Gastroesophageal sphincter (tissue), 4 donors: ENCODE measurements at regions not wholly inside any gene's neighbourhood (a gene's known extent, or its start where the extent isn't known, plus 50 kb on each side); places are given as distances from the start of the nearest gene placed in this dataset.

ENCODE experiments used
- ATAC-seq: fragments of 150-250 bp; one replicate; pipeline ENCODE4 v1.9.1; 2016; ENCODE audit warnings: mild to moderate bottlenecking, moderate library complexity
- H3K27ac ChIP-seq, 4 donors: fragments of 200-600 bp; sonication (generic) in 3 of 4; 1 replicate in 3 of 4; 2 replicates in 1 of 4; pipeline ENCODE4 v1.5.1; 2016 to 2019
- H3K27me3 ChIP-seq: fragments of 200-600 bp; sonication (generic); one replicate; pipeline ENCODE4 v1.5.1; 2019
- H3K36me3 ChIP-seq, 2 donors: fragments of 200-600 bp; sonication (generic); one replicate each; pipeline ENCODE4 v1.5.1; 2019; ENCODE audit warnings: control low read depth in 1 of 2
- H3K4me1 ChIP-seq, 3 donors: fragments of 200-600 bp; sonication (generic); 1 replicate in 2 of 3; 2 replicates in 1 of 3; pipeline ENCODE4 v1.5.1; 2016 to 2019; ENCODE audit warnings: control low read depth in 2 of 3
- H3K4me3 ChIP-seq, 2 donors: fragments of 200-600 bp; sonication (generic); one replicate each; pipeline ENCODE4 v1.5.1; 2019; ENCODE audit warnings: mild to moderate bottlenecking in 1 of 2, moderate library complexity in 1 of 2
- H3K9me3 ChIP-seq, 3 donors: fragments of 200-600 bp; sonication (generic); one replicate each; pipeline ENCODE4 v1.5.1; 2017 to 2019; ENCODE audit warnings: control low read depth in 2 of 3
- CTCF ChIP-seq, 4 experiments: fragments of 200-600 bp in 2 of 4; fragments of 450-650 bp in 2 of 4; sonication (generic) in 1 of 4; IDR thresholded peaks; one replicate each; pipeline ENCODE4 v1.5.1; 2017 to 2019; ENCODE audit warnings: antibody characterized with exemption in 4 of 4, mild to moderate bottlenecking in 2 of 4, moderate library complexity in 2 of 4
- EP300 ChIP-seq: sonication (generic); formaldehyde crosslinking; IDR thresholded peaks from one replicate; pipeline ENCODE4 v1.6.1; 2017; ENCODE audit warnings: antibody characterized with exemption, mild to moderate bottlenecking
- POLR2A ChIP-seq, 2 donors: fragments of 450-650 bp; IDR thresholded peaks; one replicate each; pipeline ENCODE4 v1.6.1; 2017; ENCODE audit warnings: antibody characterized with exemption in 2 of 2, mild to moderate bottlenecking in 2 of 2, moderate library complexity in 1 of 2
- POLR2AphosphoS5 ChIP-seq: sonication (generic); formaldehyde crosslinking; IDR thresholded peaks from one replicate; pipeline ENCODE4 v1.6.1; 2017; ENCODE audit warnings: antibody characterized with exemption
- WGBS, 2 donors: methylation state at CpG; one replicate each; pipeline ENCODE4 v1.1.5; 2018; ENCODE audit warnings: low coverage in 1 of 2; 5-methylcytosine and 5-hydroxymethylcytosine counted together

GRCh38 chr3:94758751-94759150 lies 695.9 kb downstream of the NSUN3 start:
- ATAC-seq, result no peak
- Histone ChIP-seq H3K4me1 (no peaks in the 10 kb centered on the region), H3K4me3 (no peak overlapping the region), H3K9me3 (no peaks in the 10 kb centered on the region), H3K27me3 (no peaks in the 10 kb centered on the region), H3K36me3 (no peaks in the 10 kb centered on the region), H3K27ac (no peak overlapping the region)
- TF ChIP-seq POLR2AphosphoS5 (no peak), EP300 (no peak), POLR2A (IDR thresholded peaks at IDR 0.05) (no peak), CTCF (IDR thresholded peaks at IDR 0.05) (no peak)
- WGBS, 2 donors, result 49 to 77% methylated on average over 5 of the region's 5 CpGs

DNA sequence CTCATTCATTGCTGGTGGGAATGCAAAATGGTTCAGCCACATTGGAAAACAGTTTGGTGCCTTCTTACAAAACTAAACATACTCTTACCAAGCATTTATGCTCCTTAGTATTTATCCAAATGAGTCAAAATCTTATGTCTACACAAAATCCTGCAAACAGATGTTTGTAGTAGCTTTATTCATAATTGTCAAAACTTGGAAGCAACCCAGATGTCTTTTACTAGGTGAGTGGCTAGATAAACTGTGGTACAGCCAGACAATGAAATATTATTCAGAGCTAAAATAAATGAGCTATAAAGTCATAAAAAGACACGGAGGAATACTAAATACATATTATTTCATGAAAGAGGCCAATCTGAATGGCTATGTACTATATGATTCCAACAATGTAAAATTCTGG lies 709.5 kb downstream of the NSUN3 start:
- TF ChIP-seq POLR2A (IDR thresholded peaks at IDR 0.05) (no peak), CTCF (IDR thresholded peaks at IDR 0.05) (no peak), POLR2AphosphoS5 (no peak), EP300 (no peak)
- Histone ChIP-seq H3K4me3 (no peak overlapping the region), H3K27me3 (no peaks in the 10 kb centered on the region), H3K27ac (no peak overlapping the region), H3K36me3 (no peaks in the 10 kb centered on the region), H3K4me1 (no peaks in the 10 kb centered on the region), H3K9me3 (no peaks in the 10 kb centered on the region)
- ATAC-seq, result no peak
- 0 to 14% methylated on average over 1 of the region's 1 CpG for WGBS, 2 donors

GRCh38 chr3:94775746-94776145 lies 712.9 kb downstream of the NSUN3 start:
- Histone ChIP-seq H3K4me1 (no peaks in the 10 kb centered on the region), H3K9me3 (no peaks in the 10 kb centered on the region), H3K4me3 (no peak overlapping the region), H3K27ac (no peak overlapping the region), H3K27me3 (no peaks in the 10 kb centered on the region), H3K36me3 (no peaks in the 10 kb centered on the region)
- ATAC-seq, result no peak
- TF ChIP-seq POLR2AphosphoS5, result no peak
- 70 to 86% methylated on average over 2 of the region's 2 CpGs for WGBS, 2 donors

DNA sequence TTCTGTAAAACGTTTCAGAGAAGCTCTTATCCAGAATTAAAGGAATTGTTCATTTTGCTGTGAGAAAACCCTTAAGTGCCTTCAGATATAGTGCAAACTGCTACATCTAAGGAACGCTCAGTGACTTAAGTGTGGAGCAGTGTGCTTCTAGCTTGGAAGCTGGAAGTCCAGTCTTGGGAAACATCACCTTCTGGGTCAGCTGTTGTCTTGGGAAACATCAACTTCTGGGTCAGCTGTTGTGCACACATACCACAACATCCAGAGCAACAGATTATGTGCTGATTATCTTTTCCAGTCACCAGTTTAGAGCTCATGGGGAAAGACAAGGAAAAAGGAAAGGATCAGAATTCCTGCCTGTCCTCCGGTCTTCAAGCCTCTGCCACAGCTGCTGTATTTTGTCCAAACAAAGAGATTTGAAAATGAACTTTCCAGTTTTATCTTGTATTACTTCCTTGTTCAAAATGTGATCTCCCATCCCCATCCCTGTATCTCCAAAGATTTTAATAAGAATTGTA lies 713.6 kb downstream of the NSUN3 start:
- H3K4me1 ChIP-seq, result no peaks in the 10 kb centered on the region
- no peak for TF ChIP-seq POLR2A (IDR thresholded peaks at IDR 0.05)
- TF ChIP-seq EP300, result no peak
- TF ChIP-seq POLR2AphosphoS5, result no peak
- TF ChIP-seq CTCF (IDR thresholded peaks at IDR 0.05), result no peak
- WGBS, 2 donors, result 77 to 94% methylated on average over 3 of the region's 3 CpGs
- no peaks in the 10 kb centered on the region for H3K27me3 ChIP-seq
- no peak overlapping the region for H3K27ac ChIP-seq
- ATAC-seq, result no peak
- no peaks in the 10 kb centered on the region for H3K36me3 ChIP-seq
- H3K9me3 ChIP-seq, result no peaks in the 10 kb centered on the region
- no peak overlapping the region for H3K4me3 ChIP-seq

GRCh38 chr3:94778289-94778688 lies 715.4 kb downstream of the NSUN3 start:
- no peak overlapping the region for H3K4me3 ChIP-seq
- no peak for ATAC-seq
- TF ChIP-seq POLR2A (IDR thresholded peaks at IDR 0.05) (no peak), POLR2AphosphoS5 (no peak), EP300 (no peak), CTCF (IDR thresholded peaks at IDR 0.05) (no peak)
- H3K9me3 ChIP-seq, result no peaks in the 10 kb centered on the region
- H3K27me3 ChIP-seq, result no peaks in the 10 kb centered on the region
- no peak overlapping the region for H3K27ac ChIP-seq
- H3K36me3 ChIP-seq, result no peaks in the 10 kb centered on the region
- H3K4me1 ChIP-seq, result no peaks in the 10 kb centered on the region
- 82 to 85% methylated on average over 1 of the region's 1 CpG for WGBS, 2 donors
